ENCODE measurements at regions not wholly inside any gene's neighbourhood (a gene's known extent, or its start where the extent isn't known, plus 50 kb on each side); places are given as distances from the start of the nearest gene placed in this dataset.

DNA sequence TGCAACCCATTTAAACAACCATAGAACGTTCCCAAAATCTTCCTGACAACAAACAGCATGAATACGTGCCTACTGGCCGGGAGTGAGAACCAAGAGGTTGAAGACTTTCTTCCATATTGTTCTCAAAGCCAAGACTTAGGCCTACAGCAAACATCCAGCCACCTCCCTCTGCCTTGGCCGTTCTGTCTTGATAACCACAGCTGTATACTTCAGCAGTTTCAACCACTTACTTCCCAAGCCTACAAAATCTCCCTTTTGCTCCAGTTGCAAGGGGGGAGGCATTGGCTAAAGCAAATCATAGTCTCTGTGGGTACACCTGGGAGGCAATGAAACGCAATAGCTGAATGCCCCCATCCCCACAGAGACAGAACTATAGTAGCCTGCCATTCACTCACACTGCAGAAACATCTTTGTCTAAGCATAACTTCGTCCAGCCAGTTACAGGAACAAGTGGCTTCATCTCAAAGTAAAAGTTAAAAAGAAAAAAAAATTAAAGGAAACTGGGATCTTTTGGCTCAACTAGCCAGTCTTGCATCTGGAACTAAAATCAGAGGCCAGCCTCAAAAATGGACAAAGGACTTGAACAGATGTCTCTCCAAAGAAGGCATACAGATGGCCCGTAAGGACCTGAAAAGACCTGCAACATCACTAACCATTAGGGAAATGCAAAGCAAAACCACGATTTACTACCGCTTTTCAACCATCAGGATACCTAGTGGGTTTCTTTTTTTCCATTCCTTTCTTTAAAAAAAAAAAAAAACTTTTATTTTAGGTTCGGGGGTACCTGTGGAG lies 186.0 kb downstream of the PSMG1 start:
- no peak for DNase-seq

DNA sequence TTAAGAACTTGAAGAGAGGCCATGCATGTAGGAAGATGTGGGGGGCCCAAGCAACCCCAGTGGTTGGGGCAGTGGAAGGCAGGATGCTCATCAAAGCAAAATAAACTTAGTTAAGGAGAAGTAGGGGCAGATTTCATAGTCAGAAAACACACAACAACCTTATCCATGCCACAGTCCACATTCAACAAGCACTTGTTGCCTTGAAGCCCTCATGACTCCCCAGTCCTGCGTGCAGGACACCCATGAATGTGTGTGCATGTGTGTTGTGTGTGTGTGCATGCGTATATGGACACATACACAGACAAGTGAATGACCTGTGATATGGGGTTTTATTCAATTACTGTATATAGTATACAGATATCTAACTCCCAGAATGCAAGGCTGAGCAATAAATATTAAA lies 186.9 kb downstream of the PSMG1 start:
- DNase-seq, result no peak

DNA sequence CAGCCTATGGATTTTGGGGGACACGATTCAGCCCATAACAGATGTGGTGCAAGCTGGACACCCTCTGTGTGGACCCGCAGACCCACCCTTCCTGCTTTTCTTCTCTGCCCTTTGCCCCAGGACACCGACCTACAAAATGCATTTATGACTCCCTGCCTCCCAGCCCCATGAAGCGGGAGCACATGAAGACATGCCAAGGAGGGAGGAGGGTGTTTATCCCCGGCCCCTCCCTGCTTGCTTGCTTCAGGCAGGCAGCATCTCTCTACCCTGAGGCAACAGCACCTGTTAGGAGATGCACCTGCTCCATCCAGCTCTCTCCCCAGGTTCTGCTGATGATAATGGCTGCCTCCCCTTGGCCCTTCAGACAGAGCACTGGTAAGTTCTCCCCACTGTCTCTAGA lies 187.5 kb downstream of the PSMG1 start:
- DNase-seq, result no peak

DNA sequence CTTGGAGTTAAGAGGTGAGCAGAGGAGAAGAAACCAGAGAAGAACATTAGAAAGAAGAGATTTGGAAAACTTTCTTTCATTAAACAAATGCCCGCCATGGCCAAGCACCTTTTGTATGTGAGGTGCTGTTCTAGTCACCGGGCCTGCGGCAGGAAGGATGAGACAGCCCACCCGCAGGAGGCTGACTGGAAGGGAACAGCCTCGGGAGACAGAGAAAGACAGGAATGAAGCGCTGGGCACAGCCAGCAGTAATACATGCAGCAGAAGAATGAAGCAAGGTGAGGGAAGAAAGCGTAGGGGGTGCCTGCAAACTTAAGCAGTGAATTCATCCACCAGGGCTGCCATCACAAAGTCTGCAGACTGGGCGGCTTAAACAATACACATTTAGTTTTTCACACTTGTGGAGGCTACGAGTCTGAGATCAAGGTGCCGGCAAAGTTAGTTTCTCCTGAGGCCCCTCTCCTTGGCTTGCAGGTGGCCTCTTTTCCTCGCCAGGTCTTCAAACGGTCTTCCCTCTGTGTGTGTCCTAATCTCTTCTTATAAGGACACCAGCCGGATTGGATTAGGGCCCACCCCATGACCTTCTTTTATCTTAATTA lies 188.1 kb downstream of the PSMG1 start:
- no peak for DNase-seq

DNA sequence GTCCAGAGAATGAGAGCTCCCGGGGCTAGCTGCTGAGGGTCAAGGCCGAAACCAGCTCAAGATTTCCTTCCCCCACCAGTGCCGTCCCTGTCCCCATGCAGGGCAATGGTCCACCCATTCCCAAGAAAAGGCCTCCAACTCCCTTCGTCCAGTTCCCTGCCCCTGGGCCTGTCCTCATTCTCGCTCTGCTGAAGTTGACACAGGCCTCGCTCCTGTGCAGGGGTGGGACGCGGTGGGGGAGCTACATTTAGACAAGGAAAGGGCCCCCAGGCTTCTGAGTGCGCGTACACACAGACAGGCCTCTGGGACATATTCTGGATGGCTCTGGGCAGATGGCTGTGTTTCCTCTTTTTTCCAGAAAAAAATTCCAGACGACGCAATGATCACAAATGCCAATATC lies 188.3 kb downstream of the ETS2 start:
- no peak for DNase-seq

DNA sequence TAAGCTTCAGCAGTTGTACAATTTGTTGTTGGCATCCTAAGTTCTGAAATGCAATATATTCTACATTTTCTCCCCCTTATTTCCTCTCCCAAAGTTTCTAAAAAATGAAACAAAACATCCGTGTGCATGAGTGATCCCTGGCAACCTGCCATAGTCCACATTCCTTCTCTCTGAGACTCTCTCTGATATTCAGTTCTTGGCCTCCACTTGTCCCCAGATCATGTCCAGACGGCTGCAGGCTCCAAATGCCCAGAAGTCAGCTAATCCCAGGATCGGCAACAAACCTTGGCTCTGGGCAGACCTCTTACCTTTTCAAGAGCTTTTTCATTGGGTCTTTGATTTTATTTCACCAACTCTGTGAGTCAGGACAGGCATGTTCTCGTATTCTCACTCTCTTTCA lies 187.8 kb downstream of the ETS2 start:
- DNase-seq, result no peak

DNA sequence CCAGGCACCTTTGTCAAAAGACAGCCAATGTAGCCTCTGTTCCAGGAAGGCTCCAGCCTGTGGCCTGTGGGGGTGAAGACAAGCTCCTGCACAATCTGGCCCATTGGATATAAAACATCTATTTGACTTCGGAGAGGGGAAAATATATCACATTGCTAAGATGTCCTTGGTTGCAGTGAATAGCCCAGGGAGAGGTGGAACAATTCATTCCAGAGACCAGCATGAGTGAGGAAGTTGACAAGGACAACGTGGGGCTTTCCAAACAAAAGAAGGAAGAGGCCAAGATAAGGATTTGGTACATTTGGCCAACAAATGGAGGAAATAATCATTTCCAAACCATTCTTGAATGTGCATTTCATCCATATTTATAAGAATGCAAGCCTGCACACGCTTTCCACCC lies 187.0 kb downstream of the ETS2 start:
- DNase-seq, result no peak

DNA sequence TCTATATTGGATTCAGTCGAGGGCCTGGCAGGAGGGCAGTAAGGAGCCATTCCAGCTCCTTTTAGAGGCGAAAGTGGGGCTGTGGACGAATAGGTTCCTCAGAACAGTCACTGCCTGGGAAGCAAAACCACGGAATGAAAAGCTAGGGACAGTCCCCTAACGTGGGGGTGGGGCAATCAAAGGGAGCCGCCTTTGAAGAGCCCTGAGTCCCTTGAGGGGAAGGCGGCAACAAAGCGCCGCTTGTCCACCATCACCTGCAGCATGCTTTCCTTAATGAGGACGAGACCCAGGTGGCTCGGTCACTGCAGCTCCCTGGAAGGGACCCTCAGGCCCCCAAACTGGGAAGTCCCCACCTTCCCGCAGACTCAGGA lies 184.7 kb downstream of the ETS2 start:
- no peak for DNase-seq

DNA sequence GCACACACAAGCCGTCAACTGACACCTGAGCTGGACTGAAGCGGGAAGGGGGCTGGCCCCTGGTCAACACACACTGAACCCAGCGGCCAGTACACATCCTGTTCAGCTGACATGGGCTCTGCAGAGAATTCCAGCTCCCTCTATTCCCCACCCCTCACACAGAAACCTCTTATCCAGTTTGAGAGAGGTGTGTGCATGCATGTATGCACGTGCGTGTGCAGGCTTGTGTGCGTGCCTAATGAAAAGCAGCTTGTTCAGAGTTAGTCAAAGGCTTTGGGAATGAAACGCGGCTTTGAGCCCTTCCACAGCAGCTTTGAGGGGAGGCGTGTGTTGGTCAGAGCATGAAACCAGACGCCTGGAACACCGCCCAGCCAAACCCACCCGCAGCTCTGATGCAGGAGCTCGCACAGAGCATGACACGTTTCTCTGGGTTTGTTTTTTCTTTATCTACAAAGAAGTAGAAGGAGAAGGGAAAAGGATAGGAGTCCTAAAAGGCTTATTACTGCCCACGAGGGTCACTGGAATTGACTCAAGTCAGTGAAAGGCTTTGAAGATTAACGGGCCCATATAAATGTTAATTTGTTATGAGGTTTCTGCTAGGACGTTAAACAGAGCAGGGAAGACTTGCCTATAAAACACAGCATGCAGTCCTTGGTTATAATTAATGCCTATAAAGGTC lies 184.2 kb downstream of the ETS2 start:
- DNase-seq, result no peak

DNA sequence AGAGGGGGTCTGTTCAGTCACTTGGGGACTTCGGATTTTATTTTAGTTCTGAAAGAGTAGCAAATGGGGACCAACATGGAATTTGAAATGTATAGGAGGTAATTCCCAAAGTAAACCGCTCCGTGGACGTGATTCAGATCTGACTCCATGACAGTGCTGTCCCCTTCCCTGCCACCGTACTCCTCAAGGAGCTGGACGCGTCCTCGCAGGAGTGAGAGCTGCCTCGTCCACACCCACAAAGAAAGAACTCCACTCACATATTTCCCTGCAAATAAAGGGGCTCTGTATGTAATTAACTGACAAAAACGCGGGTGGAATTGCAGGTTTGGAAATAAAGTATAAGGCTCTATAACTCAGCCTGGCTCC lies 183.6 kb downstream of the ETS2 start:
- no peak for DNase-seq

DNA sequence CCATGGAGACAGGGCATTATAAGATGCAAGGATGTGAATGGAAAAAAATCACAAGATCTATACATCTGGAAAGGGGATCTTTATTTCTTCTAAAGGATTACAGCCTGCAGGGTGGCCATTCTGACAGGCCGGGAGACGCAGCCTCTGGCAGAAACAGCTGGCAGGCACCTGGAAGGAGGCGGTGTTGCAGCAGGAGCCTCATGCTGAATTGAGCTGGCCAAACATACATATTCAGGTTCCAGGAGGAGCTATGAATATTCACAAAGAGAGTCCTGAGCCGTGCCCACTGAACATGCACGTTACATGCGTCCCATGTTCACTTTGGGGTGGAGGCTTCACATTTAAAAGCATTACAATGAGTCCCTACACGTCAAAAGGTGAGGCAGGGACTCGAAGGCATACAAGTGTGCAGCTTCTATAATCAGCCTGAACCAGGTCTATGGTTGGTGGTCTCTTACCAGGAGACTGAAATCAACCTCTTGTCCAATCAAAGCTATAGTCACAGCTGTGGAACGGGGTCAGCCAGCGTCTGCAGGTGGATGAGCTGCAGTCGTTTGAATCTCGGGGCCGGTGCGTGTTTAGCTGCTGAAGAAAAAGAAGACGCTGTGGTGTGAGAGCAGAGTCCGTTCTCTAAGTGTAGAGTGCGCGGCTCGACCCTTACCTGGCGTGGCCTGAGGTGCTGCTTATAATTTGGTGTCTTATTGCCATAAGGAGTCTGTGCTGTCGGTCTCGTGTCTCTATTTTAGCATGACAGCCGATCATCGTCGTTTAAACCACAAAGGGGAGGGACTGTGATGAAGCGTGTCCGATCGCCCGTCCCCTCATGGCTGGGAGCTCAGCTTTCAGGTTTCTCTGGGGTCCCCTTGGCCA lies 183.0 kb downstream of the ETS2 start:
- DNase-seq, result no peak

DNA sequence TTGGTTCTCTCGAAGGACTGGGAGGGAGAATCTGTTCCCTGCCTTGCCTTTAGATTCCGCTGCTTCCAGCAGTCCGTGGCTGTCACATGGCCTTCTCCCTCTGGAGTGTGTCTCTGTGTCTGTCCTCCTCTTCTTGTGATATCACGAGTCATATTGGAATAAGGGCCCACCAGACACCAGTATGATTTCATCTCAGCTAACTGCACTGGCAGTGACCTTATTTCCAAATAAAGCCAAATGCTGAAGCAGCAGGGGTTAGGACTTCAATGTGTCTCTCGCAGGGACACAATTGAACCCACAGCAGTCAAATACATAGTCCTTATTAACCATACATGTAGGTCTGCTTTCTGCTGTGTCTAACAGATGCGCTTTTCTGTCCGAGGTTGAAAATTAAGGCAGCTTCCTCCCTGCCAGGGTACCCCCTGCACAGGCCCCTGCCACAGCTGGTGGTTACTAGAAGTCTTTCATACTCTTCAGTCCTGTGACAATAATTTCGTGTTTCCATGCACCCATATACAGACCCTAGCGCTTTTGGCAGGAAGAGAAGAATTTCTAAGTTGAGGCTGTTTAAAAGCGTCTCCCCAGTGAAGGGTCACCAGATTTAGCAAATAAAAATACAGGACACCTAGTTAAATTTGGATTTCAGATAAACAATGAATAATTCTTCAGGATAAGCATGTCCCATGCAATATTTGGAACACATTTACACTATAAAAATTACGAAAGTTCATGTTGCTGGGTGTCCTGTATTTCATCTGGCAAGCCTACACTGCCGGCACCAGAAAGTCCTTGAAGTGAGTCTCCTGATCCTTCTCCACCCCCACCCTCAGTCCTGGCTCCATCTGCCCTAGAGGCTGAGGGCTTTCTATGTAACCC lies 182.1 kb downstream of the ETS2 start:
- DNase-seq, result no peak

DNA sequence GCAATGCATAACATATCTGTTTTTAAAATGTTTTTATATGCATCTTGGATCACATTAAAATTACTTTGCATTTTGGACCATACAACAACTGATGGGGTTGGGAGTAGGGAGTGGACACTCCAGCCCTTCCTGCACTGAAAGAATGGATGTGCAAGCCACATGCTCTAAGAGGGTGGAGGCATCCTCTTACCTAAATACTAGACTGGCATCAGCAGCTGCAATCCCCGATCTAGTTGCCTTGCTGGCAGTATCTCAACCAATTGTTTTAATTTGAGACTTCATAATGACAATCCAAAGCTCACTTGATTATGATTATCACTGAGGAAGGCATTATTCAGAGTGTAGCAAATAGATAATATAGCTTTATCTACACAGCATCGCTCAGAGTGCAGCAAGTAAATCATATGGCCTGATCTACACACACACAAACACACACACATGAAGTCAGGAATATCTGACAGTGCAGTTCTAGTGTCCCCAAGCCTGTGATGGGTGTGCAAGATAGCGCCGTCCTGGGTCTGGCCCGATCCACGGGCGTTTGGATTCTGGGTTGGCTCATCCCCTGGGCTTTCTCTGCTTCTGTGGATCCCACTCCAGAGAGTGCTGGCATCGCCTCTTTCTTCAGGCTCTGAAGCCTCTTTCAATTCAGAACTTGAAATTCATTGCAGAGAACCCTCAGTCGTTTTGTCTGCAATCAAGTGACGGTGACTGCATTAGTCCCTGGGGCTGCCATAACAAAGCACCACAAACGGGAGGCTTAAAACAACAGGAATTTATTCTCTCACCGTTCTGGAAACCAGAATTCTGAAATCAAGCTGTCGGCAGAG lies 181.3 kb downstream of the ETS2 start:
- no peak for DNase-seq

DNA sequence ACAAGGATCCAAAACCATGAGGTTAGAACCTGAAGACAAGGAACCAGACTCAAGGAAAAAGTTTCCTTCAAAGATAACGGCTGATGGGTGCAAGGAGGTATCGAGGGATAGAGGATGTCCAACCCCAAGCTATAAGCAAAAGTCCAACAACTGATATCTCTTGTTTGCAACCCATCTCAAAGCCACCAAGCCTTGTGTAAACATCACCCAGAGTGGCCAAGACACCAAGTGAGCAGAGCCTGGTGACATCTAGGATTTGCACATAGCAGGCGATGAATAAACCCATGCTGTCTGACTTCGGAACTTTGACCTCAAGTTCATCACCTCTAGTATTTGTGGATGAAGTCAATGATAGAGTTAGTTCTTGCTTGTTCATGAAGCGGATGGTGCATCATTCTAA lies 180.7 kb downstream of the ETS2 start:
- DNase-seq, result no peak

DNA sequence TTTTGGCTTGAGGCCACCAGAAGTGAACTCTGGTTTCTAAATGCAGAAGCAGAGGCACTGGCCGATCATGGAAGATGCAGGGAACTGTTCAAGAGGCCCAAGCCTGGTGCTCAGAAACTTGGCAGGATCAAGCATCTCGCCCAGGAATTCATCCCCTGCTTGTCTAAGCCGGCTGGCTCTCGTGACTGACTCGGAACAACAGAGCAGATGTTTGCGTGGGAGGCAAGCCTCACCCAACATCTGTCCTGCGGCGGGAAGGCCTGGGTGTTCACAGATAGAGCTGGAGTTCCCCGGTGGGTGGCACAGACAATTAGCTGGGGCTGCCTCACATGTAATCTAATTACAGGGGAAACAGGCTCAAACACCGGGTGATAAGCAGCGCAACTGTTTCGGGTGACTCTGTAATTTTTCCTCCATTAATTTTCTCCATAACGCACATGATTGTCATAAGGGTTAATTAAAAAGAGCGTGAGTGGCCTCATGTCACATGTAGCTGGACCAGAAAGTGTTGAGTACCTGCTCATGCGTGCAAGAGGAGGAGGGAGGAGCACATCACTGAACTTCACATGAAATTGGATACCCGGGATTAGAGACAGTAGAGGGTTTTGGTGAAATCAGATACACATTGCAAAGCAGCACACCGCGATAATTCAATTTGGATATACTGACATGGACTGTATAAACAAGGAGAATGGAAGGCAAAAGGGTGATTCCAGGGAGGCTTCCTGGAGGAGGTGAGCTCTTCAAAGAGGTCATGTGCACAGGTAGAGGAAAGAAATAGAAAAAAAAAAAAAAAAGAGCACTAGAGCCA lies 180.0 kb downstream of the ETS2 start:
- peak; percentile 45 for DNase-seq

DNA sequence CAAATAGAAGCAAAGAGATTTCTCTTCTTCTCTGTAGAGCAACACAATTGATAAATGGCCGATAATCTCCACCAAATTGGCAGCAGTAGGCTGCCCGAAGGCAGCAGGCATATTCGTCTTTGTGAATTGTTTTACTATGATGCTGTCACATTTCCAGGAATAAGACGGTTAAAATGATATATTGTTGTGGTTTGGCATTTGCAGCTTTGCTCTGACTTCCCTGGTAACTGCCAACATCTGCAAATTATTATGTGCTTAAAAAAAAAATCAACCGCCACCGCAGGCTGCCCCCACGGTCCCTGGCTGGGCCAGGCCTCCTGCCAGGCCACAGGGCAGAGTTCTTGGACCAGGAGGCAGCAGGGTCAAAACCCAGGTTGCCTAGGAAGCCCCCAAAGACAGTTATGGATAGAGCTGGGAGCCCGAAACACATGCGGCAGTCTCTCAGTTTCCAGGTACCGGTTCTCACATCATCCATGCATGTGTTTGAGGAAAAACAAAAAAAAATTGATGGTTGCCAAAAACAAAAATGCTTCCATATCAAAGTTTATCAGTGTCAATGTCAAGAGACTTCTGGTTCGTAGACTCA lies 179.3 kb downstream of the ETS2 start:
- no peak for DNase-seq

DNA sequence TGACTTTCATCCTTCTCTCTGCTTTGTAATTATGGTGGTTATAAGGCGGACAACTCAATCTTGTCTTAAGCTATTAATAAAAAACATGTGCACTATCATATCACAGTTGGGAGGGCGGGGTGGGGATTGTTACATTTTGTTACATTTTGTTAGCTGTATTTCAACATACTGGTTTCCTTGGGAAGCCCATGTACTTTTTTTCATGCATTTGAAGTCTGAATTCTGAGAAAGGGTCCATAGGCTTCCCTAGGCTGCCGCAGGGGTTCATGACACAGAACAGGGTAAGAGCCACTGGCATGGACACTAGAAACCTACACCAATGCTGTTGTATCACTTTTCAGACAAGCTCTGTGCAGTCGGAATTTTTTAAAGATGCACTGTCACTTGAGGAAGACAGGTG lies 178.8 kb downstream of the ETS2 start:
- DNase-seq, result no peak

DNA sequence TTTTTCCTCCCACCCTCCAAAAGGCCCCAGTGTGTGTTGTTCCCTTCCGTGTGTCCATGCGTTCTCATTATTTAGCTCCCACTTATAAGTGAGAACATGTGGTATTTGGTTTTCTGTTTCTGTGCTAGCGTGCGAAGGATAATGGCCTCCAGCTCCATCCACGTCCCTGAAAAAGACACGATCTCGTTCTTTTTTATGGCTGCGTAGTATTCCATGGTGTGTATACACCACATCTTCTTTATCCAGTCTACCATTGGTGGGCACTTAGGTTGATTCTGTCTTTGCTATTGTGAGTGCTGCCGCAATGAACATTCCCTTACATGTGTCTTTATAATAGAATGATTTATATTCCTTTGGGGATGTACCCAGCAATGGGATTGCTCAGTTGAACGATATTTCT lies 177.8 kb downstream of the ETS2 start:
- no peak for DNase-seq

DNA sequence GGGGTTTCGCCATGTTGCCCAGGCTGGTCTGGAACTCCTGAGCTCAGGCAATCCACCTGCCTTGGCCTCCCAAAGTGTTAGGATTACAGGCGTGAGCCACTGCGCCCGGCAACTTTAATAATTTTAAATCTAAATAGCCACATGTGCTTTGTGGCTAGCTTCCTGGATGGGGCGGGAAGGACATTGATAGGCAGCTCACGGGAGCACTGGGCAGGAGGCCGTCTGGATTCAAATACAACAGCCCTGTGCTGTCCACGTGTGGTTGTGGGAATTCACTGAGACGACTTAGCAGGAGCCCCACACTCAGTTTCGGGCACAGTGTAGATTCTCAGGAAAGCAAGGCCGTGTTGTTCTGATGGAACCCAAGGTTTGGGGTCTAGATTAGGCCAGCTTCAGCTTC lies 177.1 kb downstream of the ETS2 start:
- no peak for DNase-seq

DNA sequence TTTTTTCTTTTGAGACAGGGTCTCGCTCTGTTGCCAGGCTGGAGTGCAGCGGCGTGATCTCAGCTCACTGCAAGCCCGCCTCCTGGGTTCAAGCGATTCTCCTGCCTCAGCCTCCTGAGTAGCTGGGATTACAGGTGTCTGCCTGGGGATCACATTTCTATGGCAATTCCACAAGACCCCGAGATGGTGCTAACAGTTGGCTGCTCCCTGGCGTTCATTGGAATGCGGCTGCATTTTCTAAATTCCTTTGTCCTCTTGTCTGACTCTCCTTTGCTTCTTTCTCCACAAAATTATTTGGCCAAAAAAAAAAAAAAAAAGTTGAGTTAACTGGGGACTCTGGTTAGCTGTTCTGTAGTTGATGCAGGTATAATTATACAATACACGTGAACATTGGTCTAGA lies 176.4 kb downstream of the ETS2 start:
- no peak for DNase-seq

All from activated CD4-positive, CD25-positive, alpha-beta regulatory T cell treated with anti-CD3 and anti-CD28 coated beads, Interleukin-2, amount 50 U/mL, for 72 hours (primary cell).